Spleen (tissue), 11 donors: ENCODE measurements at regions not wholly inside any gene's neighbourhood (a gene's known extent, or its start where the extent isn't known, plus 50 kb on each side); places are given as distances from the start of the nearest gene placed in this dataset.

Source experiments
- DNase-seq: peaks from one replicate; pipeline ENCODE4 v3.0.0-alpha.2; 2020
- H3K27ac ChIP-seq, 8 donors: fragments of 200-600 bp; sonication (generic) in 7 of 8; 1 replicate in 4 of 8; 2 replicates in 4 of 8; pipeline versions ENCODE4 v1.5.0 to v1.8.0; 2016 to 2021; ENCODE audit warnings: inconsistent platforms in 4 of 8, mild to moderate bottlenecking in 4 of 8, moderate library complexity in 1 of 8
- H3K27me3 ChIP-seq, 7 donors: fragments of 200-600 bp; sonication (generic) in 6 of 7; replicated peaks in 1 of 7; 1 replicate in 4 of 7; 2 replicates in 3 of 7; pipeline versions ENCODE4 v1.5.0 to v1.8.0; 2016 to 2021; ENCODE audit warnings: inconsistent platforms in 3 of 7, mild to moderate bottlenecking in 1 of 7
- H3K36me3 ChIP-seq, 6 donors: fragments of 200-600 bp; sonication (generic) in 5 of 6; 1 replicate in 4 of 6; 2 replicates in 2 of 6; pipeline versions ENCODE4 v1.5.0 to v1.8.0; 2016 to 2021; ENCODE audit warnings: inconsistent platforms in 2 of 6
- H3K4me1 ChIP-seq, 6 donors: fragments of 200-600 bp; sonication (generic) in 5 of 6; 1 replicate in 3 of 6; 2 replicates in 3 of 6; pipeline versions ENCODE4 v1.5.0 to v1.8.0; 2016 to 2021; ENCODE audit warnings: inconsistent platforms in 3 of 6
- H3K4me3 ChIP-seq, 8 donors: fragments of 200-600 bp; sonication (generic) in 7 of 8; 1 replicate in 4 of 8; 2 replicates in 4 of 8; pipeline versions ENCODE4 v1.5.0 to v1.8.0; 2016 to 2021; ENCODE audit warnings: inconsistent platforms in 4 of 8, mild to moderate bottlenecking in 4 of 8, moderate library complexity in 2 of 8
- H3K9me3 ChIP-seq, 8 donors: fragments of 200-600 bp; sonication (generic) in 7 of 8; 1 replicate in 4 of 8; 2 replicates in 4 of 8; pipeline versions ENCODE4 v1.5.0 to v1.8.0; 2016 to 2021; ENCODE audit warnings: inconsistent platforms in 4 of 8
- POLR2A ChIP-seq, 3 donors: fragments of 450-650 bp; IDR thresholded peaks; one replicate each; pipeline ENCODE4 v1.5.1; 2017; ENCODE audit warnings: antibody characterized with exemption in 3 of 3, mild to moderate bottlenecking in 1 of 3
- POLR2AphosphoS5 ChIP-seq, 3 donors: sonication (generic); formaldehyde crosslinking; IDR thresholded peaks; one replicate each; pipeline ENCODE4 v1.5.1; 2017; ENCODE audit warnings: antibody characterized with exemption in 3 of 3
- WGBS, 5 donors: extraction: QIAGEN DNeasy Blood & Tissue Kit in 3 of 5; methylation state at CpG; one replicate each; pipeline versions ENCODE4 v1.1.5 to v1.1.7; 2013 to 2018; 5-methylcytosine and 5-hydroxymethylcytosine counted together
- intact Hi-C: fragments of 100-400 bp; cut with DNase I; formaldehyde crosslinking; loops from one replicate; pipeline ENCODE4 v1.15.0; 2023; ENCODE audit warnings: low total_unique reads
- TF ChIP-seq, protein P1 (sequence below), 11 experiments: fragments of 200-600 bp in 7 of 11; fragments of 450-650 bp in 4 of 11; sonication (generic) in 4 of 11; IDR thresholded peaks in 8 of 11; conservative IDR thresholded peaks in 3 of 11; 1 replicate in 7 of 11; 2 replicates in 4 of 11; pipeline versions ENCODE4 v1.4.0 to v1.8.0; 2016 to 2021; ENCODE audit warnings: antibody characterized with exemption in 11 of 11, inconsistent platforms in 4 of 11, mild to moderate bottlenecking in 1 of 11
- donor health status: healthy with polysubstance abuse.
- donor health status: DM: no; HTN: no; CAD: no; lungs with moderate emphysema.
- donor health status: DM: no; HTN: no; CAD: no.
- donor health status: Bipolar disorder and iron deficiency.
- donor health status: healthy.
- donor health status: DM: no; HTN: no; CAD: no.
- donor health status: DM: yes; HTN: yes; CAD: no.

DNA sequence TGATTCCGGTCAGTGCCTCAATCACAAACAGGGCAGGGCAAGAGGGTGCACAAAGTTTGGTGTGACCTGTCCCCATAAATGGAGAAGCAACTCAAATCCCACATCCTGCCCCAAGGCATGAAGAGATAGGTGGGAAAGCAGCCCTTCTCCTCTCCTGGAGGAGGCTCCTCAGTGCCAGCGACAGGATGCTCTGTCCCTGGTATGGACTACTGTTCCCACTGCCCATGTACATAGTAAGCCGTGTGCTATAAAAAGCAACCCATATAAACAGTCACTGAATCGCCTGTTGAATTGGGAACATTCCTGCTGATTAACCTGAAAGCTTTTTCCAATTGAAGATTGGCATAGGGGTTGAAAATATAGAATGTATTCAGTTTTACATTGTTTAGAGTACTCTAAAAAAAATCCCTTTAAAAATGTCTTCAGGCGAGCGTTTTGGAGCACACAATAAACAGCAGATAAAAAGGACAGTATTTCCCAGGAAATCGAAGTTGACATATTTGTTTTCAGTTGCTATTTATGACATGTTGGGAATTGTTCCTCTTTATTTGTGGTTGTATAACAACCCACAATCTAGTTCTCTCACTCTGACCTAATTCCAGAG is 513.9 kb downstream of the DIRAS2 start:
- DNase-seq, result no peak
- peaks cover 0 to 26% (median 0%) of the 10 kb centered on the region in 7 donors for H3K27me3 ChIP-seq
- no peaks in the 10 kb centered on the region for H3K4me1 ChIP-seq
- no peak overlapping the region for H3K27ac ChIP-seq
- H3K9me3 ChIP-seq, result peaks cover 0 to 2% (median 1%) of the 10 kb centered on the region in 8 donors
- intact Hi-C loops, result no loop called here
- H3K36me3 ChIP-seq, result no peaks in the 10 kb centered on the region
- no peak overlapping the region for H3K4me3 ChIP-seq
- WGBS, 5 donors, result 77 to 88% (median 78%) methylated on average over 6 to 7 of the region's 7 CpGs
- TF ChIP-seq POLR2A (IDR thresholded peaks at IDR 0.05), result no peak
- no peak for TF ChIP-seq POLR2AphosphoS5 (IDR thresholded peaks at IDR 0.05)
- TF ChIP-seq, protein P1, sequence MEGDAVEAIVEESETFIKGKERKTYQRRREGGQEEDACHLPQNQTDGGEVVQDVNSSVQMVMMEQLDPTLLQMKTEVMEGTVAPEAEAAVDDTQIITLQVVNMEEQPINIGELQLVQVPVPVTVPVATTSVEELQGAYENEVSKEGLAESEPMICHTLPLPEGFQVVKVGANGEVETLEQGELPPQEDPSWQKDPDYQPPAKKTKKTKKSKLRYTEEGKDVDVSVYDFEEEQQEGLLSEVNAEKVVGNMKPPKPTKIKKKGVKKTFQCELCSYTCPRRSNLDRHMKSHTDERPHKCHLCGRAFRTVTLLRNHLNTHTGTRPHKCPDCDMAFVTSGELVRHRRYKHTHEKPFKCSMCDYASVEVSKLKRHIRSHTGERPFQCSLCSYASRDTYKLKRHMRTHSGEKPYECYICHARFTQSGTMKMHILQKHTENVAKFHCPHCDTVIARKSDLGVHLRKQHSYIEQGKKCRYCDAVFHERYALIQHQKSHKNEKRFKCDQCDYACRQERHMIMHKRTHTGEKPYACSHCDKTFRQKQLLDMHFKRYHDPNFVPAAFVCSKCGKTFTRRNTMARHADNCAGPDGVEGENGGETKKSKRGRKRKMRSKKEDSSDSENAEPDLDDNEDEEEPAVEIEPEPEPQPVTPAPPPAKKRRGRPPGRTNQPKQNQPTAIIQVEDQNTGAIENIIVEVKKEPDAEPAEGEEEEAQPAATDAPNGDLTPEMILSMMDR (IDR thresholded peaks at IDR 0.05 in 8 of 11, conservative IDR thresholded peaks at IDR 0.05 in 3 of 11), result no peak

DNA sequence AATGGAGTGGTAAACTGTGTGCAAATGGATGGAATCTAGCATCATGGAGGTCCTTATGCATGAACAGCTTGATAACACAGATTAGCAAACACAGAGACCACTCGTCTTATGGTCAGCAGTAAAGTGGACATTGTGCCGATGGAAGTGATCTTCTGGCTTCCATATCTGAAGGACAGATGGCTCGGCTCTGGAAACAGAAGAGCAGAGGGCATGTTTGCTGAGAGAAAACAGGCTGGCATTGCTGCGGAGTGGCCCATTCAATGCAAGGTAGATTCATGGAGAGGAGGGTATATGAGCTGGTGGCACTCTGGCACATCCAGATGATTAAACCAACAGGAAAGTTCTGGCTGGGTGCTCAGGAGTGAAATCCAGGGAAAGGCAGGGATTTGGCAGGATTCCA is 513.2 kb downstream of the DIRAS2 start:
- peaks cover 0 to 30% (median 0%) of the 10 kb centered on the region in 7 donors for H3K27me3 ChIP-seq
- no peaks in the 10 kb centered on the region for H3K4me1 ChIP-seq
- DNase-seq, result no peak
- no peaks in the 10 kb centered on the region for H3K9me3 ChIP-seq
- WGBS, 5 donors, result 60 to 93% (median 88%) methylated on average over 4 of the region's 4 CpGs
- intact Hi-C loops, result no loop called here
- H3K27ac ChIP-seq, result no peak overlapping the region
- no peaks in the 10 kb centered on the region for H3K36me3 ChIP-seq
- no peak overlapping the region for H3K4me3 ChIP-seq
- TF ChIP-seq, protein P1 (IDR thresholded peaks at IDR 0.05 in 8 of 11, conservative IDR thresholded peaks at IDR 0.05 in 3 of 11), result no peak
- TF ChIP-seq POLR2AphosphoS5 (IDR thresholded peaks at IDR 0.05), result no peak
- no peak for TF ChIP-seq POLR2A (IDR thresholded peaks at IDR 0.05)

DNA sequence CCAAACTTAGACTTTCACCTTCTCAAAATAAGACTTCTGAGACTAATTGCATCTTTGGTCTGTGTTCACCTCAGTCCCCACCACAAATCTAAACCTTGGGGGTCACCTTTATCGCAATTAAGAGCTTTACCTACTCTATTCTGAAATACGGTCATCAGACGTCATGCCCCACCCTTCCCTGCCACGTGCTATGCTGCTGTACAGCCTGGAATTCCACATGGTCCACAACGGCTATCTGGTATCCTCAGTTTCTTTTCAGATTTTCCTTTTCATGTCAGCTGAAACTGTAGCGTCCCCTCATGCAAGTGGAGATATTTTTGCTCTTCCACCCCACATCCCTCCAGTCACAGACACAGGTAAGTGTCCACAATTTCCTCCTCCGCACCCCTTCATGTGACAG is 511.1 kb downstream of the DIRAS2 start:
- Histone ChIP-seq H3K9me3 (no peaks in the 10 kb centered on the region), H3K27me3 (peaks cover 0 to 39% (median 0%) of the 10 kb centered on the region in 7 donors), H3K36me3 (no peaks in the 10 kb centered on the region), H3K27ac (no peak overlapping the region), H3K4me1 (no peaks in the 10 kb centered on the region), H3K4me3 (no peak overlapping the region)
- intact Hi-C loops, result no loop called here
- no peak for DNase-seq
- WGBS, 5 donors, result 81 to 91% (median 87%) methylated on average over 7 of the region's 7 CpGs
- TF ChIP-seq POLR2A (IDR thresholded peaks at IDR 0.05) (no peak), POLR2AphosphoS5 (IDR thresholded peaks at IDR 0.05) (no peak)
- TF ChIP-seq, protein P1 (IDR thresholded peaks at IDR 0.05 in 8 of 11, conservative IDR thresholded peaks at IDR 0.05 in 3 of 11), result no peak

DNA sequence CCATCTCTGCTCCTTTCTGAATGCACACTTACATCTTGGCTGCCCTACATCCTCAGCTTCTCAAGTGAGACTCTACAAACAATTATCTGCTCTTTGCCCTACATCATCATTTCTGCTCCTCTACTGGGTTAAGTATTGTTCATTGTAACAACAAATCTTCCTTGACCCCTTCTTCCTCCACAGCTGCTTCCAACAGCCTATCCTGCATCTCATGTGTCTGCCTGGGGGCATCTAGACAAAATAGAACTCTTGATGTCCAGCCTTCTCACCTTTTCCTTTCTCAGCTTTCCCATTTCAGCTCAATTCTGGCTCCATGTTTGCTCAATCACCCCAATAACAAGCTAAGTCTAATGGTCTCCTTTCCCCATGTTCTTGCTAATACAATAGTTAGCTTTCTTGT is 509.8 kb downstream of the DIRAS2 start:
- no peak for TF ChIP-seq POLR2A (IDR thresholded peaks at IDR 0.05)
- TF ChIP-seq POLR2AphosphoS5 (IDR thresholded peaks at IDR 0.05), result no peak
- TF ChIP-seq, protein P1 (IDR thresholded peaks at IDR 0.05 in 8 of 11, conservative IDR thresholded peaks at IDR 0.05 in 3 of 11), result no peak
- DNase-seq, result no peak
- Histone ChIP-seq H3K4me1 (no peaks in the 10 kb centered on the region), H3K27me3 (peaks cover 0 to 36% (median 0%) of the 10 kb centered on the region in 7 donors), H3K27ac (no peak overlapping the region), H3K4me3 (no peak overlapping the region), H3K9me3 (no peaks in the 10 kb centered on the region), H3K36me3 (no peaks in the 10 kb centered on the region)
- intact Hi-C loops, result no loop called here
